GM19023 (cell line): ENCODE measurements at regions not wholly inside any gene's neighbourhood (a gene's known extent, or its start where the extent isn't known, plus 50 kb on each side); places are given as distances from the start of the nearest gene placed in this dataset.
"Not testable (repeated sequence)": the region's sequence is repeated elsewhere in the genome, so short reads cannot be mapped to it uniquely, and the experiment has no call there.

Source experiments
- ATAC-seq: cut with Tn5 transposase; IDR thresholded peaks from one replicate; pipeline ENCODE4 v1.9.1; 2021; ENCODE audit warnings: mild to moderate bottlenecking, moderate library complexity; ENCODE audit not compliant: unreplicated experiment

DNA sequence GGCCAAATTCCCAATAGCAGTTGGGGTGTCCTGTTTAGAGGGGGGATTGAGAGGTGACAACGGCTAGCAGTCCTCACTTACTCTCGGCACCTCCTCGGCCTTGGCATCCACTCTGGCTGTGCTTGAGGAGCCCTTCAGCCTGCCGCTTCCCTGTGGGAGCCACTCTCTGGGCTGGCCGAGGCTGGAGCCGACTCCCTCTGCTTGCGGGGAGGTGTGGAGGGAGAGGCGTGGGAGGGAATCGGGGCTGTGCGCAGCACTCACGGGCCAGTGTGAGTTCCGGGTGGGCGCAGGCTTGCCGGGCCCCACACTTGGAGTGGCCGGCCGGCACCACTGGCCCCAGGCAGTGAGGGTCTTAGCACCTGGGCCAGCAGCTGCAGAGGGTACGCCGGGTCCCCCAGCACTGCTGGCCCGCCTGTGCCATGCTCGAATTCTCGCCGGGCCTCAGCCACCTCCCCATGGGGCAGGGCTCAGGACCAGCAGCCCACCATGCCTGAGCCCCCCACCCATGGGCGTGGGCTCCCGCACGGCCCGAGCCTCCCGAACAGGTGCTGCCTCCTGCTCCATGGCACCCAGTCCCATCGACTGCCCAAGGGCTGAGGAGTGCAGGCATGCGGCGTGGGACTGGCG, 705.9 kb upstream of the ZNF804A start:
- no peak for ATAC-seq

DNA sequence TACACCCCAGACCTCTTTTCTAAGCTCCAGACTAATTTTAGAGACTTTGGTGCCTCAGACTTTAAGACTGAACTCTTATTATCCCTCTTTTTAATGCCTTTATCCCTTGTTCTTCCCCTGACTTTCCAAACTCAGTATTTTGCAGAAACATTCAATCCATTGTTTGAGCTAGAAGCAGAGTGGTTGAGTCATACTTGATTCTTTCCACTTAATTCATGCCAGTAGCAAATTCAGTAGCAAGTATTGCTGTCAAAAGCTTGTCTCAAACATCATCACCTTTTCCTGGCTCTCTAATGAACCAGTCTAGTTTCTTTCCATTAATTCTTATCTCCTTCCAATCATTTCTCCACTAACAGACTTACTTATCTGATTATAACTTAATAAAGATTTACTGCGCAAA, 699.7 kb upstream of the ZNF804A start:
- no peak for ATAC-seq

DNA sequence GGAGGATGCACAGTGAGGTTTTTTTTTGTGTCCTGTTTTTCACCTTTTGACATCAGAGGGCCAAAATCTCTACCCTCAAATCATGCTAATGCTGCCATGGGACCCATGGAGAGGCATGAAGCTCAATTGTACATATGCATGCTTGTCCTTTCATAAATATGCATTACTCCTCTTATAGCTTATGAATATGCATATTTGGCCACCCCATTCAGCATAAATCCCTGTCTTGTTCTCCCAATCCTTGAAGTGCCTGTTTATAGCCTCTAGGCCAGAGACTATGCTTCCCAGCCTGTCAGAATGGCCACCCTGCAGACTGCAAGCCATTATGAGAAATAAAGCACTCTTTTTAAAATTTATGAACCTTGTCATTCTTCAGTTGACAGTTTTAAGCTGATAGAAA, 696.4 kb upstream of the ZNF804A start:
- no peak for ATAC-seq

DNA sequence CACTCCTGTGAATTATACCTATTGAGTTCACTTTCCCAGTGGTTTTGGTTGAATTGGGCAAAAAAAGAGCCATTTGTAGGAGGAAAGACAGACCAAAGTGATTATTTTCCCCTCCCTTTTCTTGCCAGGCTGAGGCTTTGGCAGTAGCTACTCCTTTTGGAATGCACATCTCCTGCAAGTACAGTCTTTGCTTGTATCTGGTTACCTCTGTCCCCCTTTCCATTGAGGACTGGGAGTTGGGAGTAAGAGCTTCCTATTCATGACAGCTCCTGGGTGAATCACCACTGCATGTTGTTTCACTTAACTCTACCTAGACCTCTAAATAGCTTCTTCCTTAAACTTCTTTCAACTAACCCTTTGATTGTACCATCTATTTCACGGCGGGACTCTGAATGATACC, 695.3 kb upstream of the ZNF804A start:
- ATAC-seq: no peak

DNA sequence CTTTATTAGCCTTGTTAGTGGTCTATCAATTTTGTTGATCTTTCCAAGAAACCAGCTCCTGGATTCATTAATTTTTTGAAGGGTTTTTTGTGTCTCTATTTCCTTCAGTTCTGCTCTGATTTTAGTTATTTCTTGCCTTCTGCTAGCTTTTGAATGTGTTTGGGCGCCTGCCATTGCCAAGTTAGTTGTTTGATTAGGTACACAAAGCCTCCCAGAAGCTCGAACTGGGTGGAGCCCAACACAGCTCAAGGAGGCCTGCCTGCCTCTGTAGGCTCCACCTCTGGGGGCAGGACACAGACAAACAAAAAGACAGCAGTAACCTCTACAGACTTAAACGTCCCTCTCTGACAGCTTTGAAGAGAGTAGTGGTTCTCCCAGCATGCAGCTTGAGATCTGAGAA, 682.3 kb upstream of the ZNF804A start:
- not testable (repeated sequence) for ATAC-seq

DNA sequence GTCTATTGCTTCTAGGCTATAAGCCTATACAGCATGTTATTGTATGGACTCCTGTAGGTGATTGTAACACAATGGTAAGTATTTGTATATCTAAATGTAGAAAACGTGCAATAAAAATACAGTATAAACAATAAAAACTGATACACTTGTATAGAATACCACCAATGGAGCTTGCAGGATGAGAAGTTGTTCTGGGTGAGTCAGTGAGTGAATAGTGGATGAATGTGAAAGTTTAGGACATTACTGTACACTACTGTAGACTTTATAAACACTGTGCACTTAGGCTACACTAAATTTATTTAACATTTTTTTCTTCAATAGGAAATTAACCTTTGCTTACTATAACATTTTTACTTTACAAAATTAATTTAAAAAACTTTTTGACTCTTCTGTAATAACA, 679.2 kb upstream of the ZNF804A start:
- ATAC-seq: no peak

DNA sequence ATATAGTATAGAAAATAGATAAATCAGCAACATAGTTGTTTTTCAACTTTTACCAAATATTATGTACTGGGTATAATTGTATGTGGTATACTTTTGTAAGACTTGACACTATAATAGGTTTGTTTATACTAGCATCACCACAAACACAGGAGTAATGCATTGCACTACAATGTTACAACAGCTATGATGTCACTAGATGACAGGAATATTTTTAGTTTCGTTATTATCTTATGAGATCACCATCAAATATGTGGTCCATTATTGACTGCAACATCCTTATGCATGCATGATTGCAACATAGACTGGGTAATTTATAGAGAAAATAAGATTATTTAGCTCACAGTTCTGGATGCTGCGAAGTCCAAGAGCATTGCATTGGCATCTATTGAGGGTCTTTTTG, 678.4 kb upstream of the ZNF804A start:
- ATAC-seq: no peak

DNA sequence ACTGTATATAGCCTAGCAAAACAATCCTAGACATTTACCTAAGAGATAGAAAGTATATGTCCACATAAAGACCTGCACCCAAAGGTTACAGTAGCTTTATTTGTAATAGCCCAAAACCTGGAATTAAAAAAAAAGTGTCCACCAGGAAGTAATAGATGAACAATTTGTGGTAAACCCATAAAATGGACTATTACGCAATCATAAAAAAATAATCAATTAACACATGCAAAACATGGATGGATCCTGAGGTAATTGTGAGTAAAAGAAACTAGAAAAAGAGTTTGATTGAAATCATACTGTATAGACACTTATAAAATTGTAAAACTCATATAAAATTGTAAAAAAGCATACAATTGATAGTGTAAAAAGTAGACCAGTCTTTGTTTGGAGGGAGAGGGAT, 673.0 kb upstream of the ZNF804A start:
- ATAC-seq: no peak

DNA sequence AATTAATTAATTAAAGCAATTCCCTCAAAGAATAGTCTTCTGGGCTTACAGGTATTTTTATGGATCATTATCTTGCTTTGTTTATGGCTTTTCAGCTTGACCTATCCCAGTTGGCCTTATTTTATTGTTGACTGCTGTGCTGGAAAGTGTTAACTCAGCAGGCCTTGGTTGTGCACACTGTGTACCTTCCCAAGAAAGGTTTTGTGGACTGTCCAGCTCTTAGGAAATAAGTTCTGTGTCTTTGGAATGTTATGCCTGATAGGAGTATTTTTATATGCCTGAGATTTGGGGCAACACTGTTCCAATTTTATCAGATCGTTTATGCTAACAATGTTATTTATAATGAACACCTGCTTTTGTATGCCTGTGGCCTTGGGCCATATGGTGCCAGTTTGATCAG, 671.9 kb upstream of the ZNF804A start:
- ATAC-seq: no peak

DNA sequence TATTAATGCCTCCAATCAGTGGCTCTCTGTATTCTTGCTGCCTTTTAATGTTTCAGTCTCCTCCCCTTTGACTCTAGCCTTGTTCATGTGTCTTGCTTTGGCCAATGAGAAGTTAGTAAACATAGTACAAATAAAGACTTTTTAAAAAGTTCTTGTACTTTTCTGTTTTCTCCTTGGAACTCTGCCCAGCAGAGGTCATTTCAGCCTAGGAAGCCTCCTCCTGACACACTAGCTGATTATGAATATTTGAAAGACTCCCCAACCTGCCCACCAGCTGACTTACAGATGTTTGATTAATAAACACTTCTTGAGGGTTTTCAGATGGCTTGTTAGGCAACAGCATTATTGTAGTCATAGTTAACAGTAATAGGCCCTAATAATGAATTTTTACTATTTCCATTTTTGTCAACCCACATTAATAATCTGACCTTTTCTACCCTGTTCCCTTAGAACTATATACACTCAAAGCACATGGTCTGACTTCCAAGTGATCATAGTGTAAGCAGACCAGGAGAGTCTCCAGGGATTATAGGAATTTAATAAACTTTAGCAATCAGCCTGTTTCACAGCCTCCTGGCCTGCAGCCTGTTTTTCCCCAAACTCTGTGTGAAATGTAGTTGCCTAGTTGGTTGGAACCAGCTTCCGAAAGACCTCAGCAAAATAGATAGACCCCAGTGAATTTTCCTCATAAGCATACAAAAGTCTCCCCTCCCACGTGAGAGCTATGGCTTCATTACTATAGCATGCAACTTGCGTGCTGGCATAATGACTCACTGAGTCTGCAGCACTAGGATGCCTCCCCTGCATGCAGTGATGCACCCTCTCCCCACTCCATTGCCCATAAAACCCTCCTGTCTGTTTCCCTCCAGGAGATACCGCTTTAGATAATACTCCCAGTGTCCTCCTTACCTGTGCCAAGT, 670.7 kb upstream of the ZNF804A start:
- ATAC-seq: no peak

DNA sequence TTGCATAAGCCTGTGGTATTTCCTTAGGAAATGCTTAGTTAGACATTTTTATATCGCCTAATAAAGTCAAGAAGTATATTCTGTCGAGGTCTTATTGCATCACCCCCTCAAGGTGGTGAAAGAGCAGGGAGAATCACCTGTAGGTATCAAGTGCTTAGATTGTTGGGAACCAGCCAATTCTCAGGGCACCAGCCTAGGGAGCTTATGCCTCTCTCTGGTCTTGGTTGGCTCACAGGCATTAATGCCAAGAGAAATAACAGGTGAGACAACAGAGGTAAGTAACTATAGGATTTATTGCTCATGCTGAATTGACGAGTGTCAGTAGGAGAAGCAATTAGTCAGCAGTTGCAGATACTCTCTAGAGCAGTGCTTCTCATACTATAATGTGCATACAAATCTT, 663.3 kb upstream of the ZNF804A start:
- no peak for ATAC-seq

DNA sequence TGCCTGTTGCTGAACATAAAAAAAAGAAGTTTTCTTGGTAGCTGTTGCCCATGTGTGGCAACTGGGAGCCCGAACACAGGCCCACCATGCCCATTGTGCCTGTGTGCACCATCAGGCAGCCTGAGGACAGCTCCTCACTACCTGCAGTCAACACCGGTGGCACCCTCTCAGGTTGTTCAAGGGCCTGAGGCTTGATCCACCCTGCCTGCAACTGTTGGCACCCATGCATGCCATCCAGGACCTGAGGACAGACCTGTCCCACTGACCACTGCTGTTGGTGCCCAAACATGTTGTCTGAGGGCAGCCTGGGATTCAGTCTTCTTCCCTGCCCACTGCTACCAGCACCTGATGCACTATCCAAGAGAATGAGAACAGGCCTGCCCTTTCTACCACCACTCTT, 661.1 kb upstream of the ZNF804A start:
- no peak for ATAC-seq

DNA sequence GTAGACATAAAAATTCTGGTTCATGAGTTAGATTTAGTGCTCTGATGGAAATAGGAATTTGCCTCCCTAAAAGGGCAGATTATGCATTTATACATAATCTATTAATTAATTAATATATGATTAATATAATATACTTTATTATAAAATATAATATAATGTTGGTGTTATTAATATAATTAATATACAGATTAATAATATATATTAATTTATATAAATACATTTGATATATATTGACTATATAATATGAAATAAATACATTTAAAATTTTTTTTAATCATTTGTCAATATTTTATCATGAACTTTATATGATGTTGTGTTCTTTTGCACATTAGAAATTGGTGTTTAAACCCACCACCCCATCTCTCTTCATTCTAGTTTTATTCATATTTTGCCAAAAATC, 652.1 kb upstream of the ZNF804A start:
- ATAC-seq: no peak

DNA sequence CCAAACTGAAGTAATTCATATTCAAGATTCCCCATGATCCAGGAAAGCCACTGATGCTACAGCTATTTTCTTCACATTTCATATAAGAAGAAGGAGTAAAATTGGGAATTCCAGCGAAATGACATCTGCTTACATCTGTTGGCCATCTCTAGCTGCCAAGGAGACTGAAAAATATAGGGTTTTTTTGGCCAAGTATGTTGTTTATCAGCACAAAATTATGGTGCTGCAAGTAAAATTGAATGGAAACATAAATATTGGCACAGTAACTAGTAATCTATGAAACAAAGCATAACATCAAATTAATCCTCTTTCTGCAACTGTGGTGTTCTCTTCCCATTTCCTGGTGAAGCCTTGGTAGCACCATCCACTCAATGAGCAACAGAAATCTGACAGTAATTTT, 649.5 kb upstream of the ZNF804A start:
- ATAC-seq: no peak

DNA sequence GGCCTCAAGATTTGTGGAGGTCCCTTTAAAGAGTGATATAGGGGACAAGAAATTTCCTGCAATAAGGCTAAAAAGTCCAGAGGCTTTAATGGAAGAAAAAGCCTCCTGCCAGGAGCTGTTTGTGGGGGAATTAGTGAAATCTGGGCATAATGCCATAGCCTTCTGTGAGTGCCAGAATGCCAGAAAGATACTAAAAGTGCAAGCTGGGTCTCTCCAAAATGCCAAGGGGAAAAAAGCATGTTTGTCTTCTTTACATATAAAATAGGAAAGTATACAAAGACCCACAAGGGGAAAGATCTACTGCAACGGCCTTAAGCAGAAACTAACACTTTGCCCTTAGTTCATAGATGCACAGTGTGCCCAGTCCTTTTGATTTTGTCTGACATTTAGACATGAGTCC, 647.7 kb upstream of the ZNF804A start:
- ATAC-seq: no peak

DNA sequence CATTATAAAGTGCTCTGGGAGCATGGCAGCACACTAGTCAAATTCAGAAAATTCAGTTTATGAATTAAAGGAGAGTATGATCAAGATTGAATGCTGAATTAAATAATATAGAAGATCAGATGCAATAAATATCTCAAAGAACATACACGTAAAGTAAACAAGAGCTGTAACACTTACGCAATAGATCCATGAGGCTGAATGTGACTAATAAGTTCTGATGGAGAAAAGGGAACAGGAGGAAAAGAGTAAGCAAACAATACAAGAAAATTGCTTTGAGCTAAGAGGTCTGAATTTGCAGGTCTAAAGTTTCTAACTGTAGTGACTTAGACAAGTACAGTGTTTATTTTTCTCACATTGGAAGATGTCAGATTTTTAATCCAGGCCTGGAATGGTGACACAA, 646.7 kb upstream of the ZNF804A start:
- ATAC-seq: no peak

DNA sequence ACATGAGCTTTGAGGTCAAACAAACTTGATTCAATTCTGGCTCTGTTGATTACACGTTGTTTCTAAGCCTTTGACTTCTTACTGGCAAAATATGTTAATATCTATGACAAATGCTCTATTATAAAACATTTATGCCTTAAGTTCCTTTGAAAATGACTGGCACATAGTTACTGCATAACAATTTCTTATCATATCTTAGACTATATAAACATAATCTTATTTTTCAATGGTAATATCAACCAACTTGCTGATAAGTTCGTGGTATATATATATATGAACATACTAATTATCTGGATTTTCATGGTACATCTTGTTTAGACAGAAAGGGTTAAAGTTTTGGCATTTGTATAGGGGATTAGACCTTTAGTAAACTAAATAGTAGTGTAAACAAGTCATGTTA, 645.6 kb upstream of the ZNF804A start:
- no peak for ATAC-seq

DNA sequence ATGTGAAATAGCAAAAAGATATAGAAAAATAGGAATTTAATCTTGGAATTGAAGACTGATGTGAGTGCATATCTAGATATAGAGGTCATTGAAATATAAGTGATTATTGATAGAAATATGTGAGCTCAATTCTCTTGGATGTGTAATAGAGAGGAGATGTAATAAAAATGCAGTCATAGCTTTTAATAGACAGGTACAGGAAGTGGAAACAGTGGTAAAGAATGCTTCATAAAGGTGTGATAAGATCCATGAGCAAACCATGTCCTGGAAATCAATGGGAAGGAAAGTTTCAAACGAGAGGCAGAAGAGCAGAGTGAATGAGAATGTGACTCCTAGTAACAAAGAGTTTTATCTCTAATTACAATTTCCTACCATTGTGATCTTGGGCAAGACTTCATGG, 634.7 kb upstream of the ZNF804A start:
- ATAC-seq: no peak

DNA sequence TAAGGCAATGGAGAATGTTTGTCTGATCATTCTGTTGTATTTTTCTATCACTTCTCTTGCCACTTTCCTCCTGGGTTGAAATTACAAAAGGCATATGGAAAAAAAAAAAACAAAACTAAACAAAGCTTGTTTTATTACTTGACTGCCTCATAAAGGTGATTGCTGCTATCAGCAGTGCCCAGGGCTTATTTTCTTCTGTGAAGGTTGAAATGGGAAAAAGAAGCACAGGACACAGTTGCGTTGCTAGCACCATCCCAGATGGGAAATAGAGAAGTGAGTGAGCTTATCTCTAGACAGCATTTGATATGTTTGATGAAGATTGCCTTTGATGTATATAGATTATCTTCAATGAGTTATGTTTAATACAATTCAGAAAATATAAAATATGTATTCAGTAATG, 633.8 kb upstream of the ZNF804A start:
- no peak for ATAC-seq

DNA sequence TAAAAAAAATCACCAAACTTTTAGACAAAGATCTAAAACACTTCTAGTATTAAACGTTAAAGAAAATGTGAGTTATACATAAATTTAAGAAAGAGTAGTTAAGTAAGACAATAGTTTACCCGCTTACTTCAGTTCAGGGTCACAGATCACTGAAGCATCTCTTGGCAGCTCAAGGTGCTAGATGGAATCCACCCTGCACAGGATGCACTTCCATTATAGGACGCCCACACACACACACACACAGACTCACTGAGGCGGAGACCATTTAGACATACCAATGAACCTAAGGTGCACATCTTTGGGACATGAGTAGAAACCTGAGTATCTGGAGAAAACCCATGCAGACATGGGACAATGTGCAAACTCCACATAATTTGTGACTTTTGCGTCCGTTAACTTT, 630.6 kb upstream of the ZNF804A start:
- no peak for ATAC-seq

DNA sequence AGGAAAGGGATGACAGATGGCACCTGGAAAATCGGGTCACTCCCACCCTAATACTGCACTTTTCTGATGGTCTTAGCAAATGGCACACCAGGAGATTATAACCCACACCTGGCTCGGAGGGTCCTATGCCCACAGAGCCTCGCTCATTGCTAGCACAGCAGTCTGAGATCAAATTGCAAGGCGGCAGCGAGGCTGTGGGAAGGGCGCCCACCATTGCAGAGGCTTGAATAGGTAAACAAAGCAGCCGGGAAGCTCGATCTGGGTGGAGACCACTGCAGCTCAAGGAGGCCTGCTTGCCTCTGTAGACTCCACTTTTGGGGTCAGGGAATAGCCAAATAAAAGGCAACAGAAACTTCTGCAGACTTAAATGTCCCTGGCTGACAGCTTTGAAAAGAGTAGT, 622.7 kb upstream of the ZNF804A start:
- ATAC-seq: not testable (repeated sequence)

DNA sequence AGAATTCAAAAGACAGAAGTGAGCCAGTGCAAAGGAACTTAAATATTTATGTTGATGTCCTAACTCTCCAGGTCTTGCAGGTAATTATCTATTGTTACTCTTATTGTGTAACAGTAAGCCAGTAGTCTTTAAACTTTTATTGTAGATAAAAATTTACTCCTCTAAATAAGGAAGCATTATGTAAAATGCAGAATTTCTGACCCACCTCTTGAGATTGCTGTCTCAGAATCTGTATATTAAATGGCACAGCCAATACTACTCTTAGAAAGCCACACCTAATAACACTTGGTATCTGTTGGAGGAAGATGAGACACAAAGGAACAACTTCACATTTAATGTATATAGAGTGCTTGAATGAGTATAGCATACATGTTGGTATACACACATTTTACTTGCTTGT, 613.5 kb upstream of the ZNF804A start:
- ATAC-seq: no peak

DNA sequence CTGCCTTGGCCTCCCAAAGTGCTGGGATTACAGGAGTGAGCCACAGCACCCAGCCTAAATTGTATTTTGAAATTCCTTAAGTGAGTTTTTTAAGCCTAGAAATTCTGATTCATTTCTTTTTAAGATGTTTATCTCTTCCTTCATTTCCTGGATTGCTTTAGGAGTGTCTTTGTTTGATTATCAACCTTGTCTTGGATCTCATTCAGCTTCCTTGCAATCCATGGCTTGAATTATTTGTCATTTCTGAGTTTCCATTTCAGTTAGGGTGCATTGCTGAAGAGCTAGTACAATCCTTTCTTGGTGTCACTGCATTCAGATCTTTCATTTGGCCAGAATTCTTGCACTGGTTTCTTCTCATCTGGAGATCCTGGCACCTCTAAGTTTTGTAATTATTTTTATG, 606.4 kb upstream of the ZNF804A start:
- ATAC-seq: no peak
